Stimulated activated CD4-positive, alpha-beta T cell treated with anti-CD3 and anti-CD28 coated beads, Interleukin-4, amount 100 ng/mL, for 24 hours (primary cell): ENCODE measurements at regions not wholly inside any gene's neighbourhood (a gene's known extent, or its start where the extent isn't known, plus 50 kb on each side); places are given as distances from the start of the nearest gene placed in this dataset.
A peak's percentile ranks its signal among the peaks of the same experiment; 100 is the strongest.
"Not testable (repeated sequence)": the region's sequence is repeated elsewhere in the genome, so short reads cannot be mapped to it uniquely, and the experiment has no call there.

ENCODE experiments used
- DNase-seq: peaks from one replicate; pipeline ENCODE4 v3.0.0-alpha.2; 2020

- DNase-seq, result no peak
Observed at GRCh38 chr9:36521148-36521547, 51.5 kb upstream of the MELK start.

GRCh38 chr9:36517131-36517530, 55.6 kb upstream of the MELK start:
- no peak for DNase-seq

GRCh38 chr9:36504156-36504555, 68.5 kb upstream of the MELK start:
- no peak for DNase-seq

- DNase-seq, result no peak
Observed at GRCh38 chr9:36503172-36504088, 69.3 kb upstream of the MELK start.

GRCh38 chr9:36501727-36502126, 71.0 kb upstream of the MELK start:
- DNase-seq, result no peak

GRCh38 chr9:36500931-36501330, 71.8 kb upstream of the MELK start:
- DNase-seq, result not testable (repeated sequence)

- DNase-seq, result no peak
Observed at GRCh38 chr9:36499174-36499890, 73.4 kb upstream of the MELK start.

GRCh38 chr9:36493564-36493963, 79.1 kb upstream of the MELK start:
- peak; percentile 36 for DNase-seq

GRCh38 chr9:36492865-36493264, 79.8 kb upstream of the MELK start:
- DNase-seq, result peak; percentile 12

GRCh38 chr9:36489453-36489852, 83.2 kb upstream of the MELK start:
- DNase-seq, result no peak

- peak; percentile 14 for DNase-seq
Observed at GRCh38 chr9:36488389-36488756, 84.3 kb upstream of the MELK start.

GRCh38 chr9:36487482-36488388, 85.0 kb upstream of the MELK start:
- DNase-seq, result peak; percentile 89

- peak; percentile 55 for DNase-seq
Observed at GRCh38 chr9:36486933-36487481, 85.7 kb upstream of the MELK start.

- peak; percentile 20 for DNase-seq
Observed at GRCh38 chr9:36486329-36486932, 86.3 kb upstream of the MELK start.

GRCh38 chr9:36485647-36486328, 85.7 kb upstream of the RNF38 start:
- no peak for DNase-seq

- DNase-seq, result no peak
Observed at GRCh38 chr9:36484124-36484523, 84.1 kb upstream of the RNF38 start.

GRCh38 chr9:36479101-36479500, 79.0 kb upstream of the RNF38 start:
- DNase-seq, result no peak

GRCh38 chr9:36471359-36471758, 71.3 kb upstream of the RNF38 start:
- no peak for DNase-seq

GRCh38 chr9:36470643-36471290, 70.7 kb upstream of the RNF38 start:
- DNase-seq, result peak; percentile 64

GRCh38 chr9:36463467-36463866, 63.4 kb upstream of the RNF38 start:
- no peak for DNase-seq

- DNase-seq, result no peak
Observed at GRCh38 chr9:36462245-36462644, 62.2 kb upstream of the RNF38 start.
